ENCODE measurements at regions not wholly inside any gene's neighbourhood (a gene's known extent, or its start where the extent isn't known, plus 50 kb on each side); places are given as distances from the start of the nearest gene placed in this dataset.

GRCh38 chr2:215773728-215774127 is 239.6 kb downstream of the MREG start (continued):
- TF ChIP-seq THRA (CRISPR knock-in tag; IDR thresholded peaks at IDR 0.05; ENCODE audit: borderline replicate concordance) (no peak), ZNF570 (CRISPR knock-in tag; IDR thresholded peaks at IDR 0.05; ENCODE audit: borderline replicate concordance) (no peak), SUZ12 (IDR thresholded peaks at IDR 0.05; ENCODE audit: low read depth, low read length) (no peak), ZNF607 (CRISPR knock-in tag; IDR thresholded peaks at IDR 0.05; ENCODE audit: borderline replicate concordance) (no peak), REXO4 (CRISPR knock-in tag; IDR thresholded peaks at IDR 0.05; ENCODE audit: borderline replicate concordance) (no peak), ZNF574 (CRISPR knock-in tag; IDR thresholded peaks at IDR 0.05) (no peak), FOXA1 (IDR thresholded peaks at IDR 0.05) (no peak), FOXA1 (CRISPR knock-in tag; IDR thresholded peaks at IDR 0.05) (no peak), TAF15 (IDR thresholded peaks at IDR 0.05; ENCODE audit: low read depth, low read length, poor library complexity, severe bottlenecking) (no peak), ZNF530 (CRISPR knock-in tag; IDR thresholded peaks at IDR 0.05; ENCODE audit: low read depth) (no peak), GATAD2A (CRISPR knock-in tag; IDR thresholded peaks at IDR 0.05) (peak; percentile 61; the same call in 1 of the 2 replicates), ATAD3A (CRISPR knock-in tag; IDR thresholded peaks at IDR 0.05) (no peak), ZNF460 (CRISPR knock-in tag; IDR thresholded peaks at IDR 0.05; ENCODE audit: borderline replicate concordance) (no peak), ZBTB14 (CRISPR knock-in tag; IDR thresholded peaks at IDR 0.05) (no peak), KMT2B (CRISPR knock-in tag; IDR thresholded peaks at IDR 0.05) (no peak), ZBTB38 (CRISPR knock-in tag; IDR thresholded peaks at IDR 0.05) (no peak), ZNF331 (CRISPR knock-in tag; IDR thresholded peaks at IDR 0.05) (0 out of 2 replicates have a peak, but pooled peaks have one; percentile 13), SMAD9 (CRISPR knock-in tag; IDR thresholded peaks at IDR 0.05) (no peak), DR1 (CRISPR knock-in tag; IDR thresholded peaks at IDR 0.05) (no peak), ZNF350 (CRISPR knock-in tag; IDR thresholded peaks at IDR 0.05; ENCODE audit: borderline replicate concordance, low read depth) (no peak), MED1 (CRISPR knock-in tag; IDR thresholded peaks at IDR 0.05) (peak; percentile 22; the same call in 1 of the 2 replicates), ZBTB1 (CRISPR knock-in tag; IDR thresholded peaks at IDR 0.05; ENCODE audit: borderline replicate concordance) (no peak), SYNCRIP (IDR thresholded peaks at IDR 0.05; ENCODE audit: insufficient read depth, low read depth, low read length) (no peak)

Measured in HepG2 (cell line).